Activated CD4-positive, alpha-beta memory T cell treated with anti-CD3 and anti-CD28 coated beads for 36 hours (primary cell): ENCODE measurements at regions not wholly inside any gene's neighbourhood (a gene's known extent, or its start where the extent isn't known, plus 50 kb on each side); places are given as distances from the start of the nearest gene placed in this dataset.

Source experiments
- CTCF ChIA-PET: fragments of 350-600 bp; sonication (Branson Sonifier 250); formaldehyde crosslinking; loops from one replicate; lab custom pipeline; 2021; ENCODE audit warnings: antibody characterized with exemption, inconsistent platforms; lab: Charles Lee
- POLR2A ChIA-PET: fragments of 350-600 bp; sonication (Branson Sonifier 250); formaldehyde crosslinking; loops from one replicate; lab custom pipeline; 2021; ENCODE audit warnings: antibody characterized with exemption; lab: Charles Lee
- DNase-seq: peaks from one replicate; pipeline ENCODE4 v3.0.0-alpha.2; 2020
- H3K27ac Mint-ChIP-seq: one replicate; pipeline ENCODE4 v1.8.0; 2021; ENCODE audit warnings: mixed read lengths
- H3K27me3 Mint-ChIP-seq: one replicate; pipeline ENCODE4 v1.8.0; 2021; ENCODE audit warnings: mixed read lengths
- H3K36me3 Mint-ChIP-seq: one replicate; pipeline ENCODE4 v1.8.0; 2021; ENCODE audit warnings: mixed read lengths
- H3K4me1 Mint-ChIP-seq: one replicate; pipeline ENCODE4 v1.8.0; 2021; ENCODE audit warnings: low read depth, mixed read lengths
- H3K4me3 Mint-ChIP-seq: one replicate; pipeline ENCODE4 v1.8.0; 2021; ENCODE audit warnings: mild to moderate bottlenecking, mixed read lengths
- H3K9me3 Mint-ChIP-seq: one replicate; pipeline ENCODE4 v1.8.0; 2021; ENCODE audit warnings: mixed read lengths
- intact Hi-C: fragments of 100-400 bp; cut with micrococcal nuclease; formaldehyde crosslinking; loops from one replicate; pipeline ENCODE4 v1.15.1; 2023

DNA sequence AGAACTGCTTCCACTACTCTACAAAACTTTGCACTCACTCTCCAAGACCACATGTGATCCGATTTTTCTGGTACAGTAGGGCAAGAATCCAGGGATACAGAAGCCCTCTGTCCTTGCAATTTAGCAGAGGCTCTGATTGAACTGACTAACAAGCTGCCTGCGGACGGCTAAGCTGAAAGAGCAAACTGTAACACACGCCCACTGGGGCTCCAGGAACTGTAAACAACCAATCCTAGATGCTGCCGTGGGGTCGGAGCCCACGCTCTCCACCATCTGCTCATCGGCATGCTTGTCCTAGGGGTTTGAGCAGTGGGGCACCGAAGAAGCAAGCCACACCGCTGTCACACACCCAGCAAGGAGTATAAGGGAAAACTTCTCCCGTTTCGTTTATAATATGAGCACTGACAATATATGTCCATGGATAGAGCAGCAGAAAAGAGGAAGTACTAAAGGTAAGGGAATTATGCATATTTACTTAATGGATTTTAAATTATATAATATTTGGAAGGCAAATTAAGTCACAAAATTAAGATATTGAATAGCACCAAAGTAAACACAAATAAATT is 634.4 kb upstream of the POT1 start:
- POLR2A ChIA-PET: no interaction called here
- H3K4me3 Mint-ChIP-seq: no peak overlapping the region
- H3K9me3 Mint-ChIP-seq: peaks cover 12% of the 10 kb centered on the region
- CTCF ChIA-PET: no interaction called here
- no peaks in the 10 kb centered on the region for H3K27me3 Mint-ChIP-seq
- intact Hi-C loops: no loop called here
- H3K27ac Mint-ChIP-seq: no peak overlapping the region
- no peaks in the 10 kb centered on the region for H3K36me3 Mint-ChIP-seq
- no peaks in the 10 kb centered on the region for H3K4me1 Mint-ChIP-seq
- DNase-seq: no peak

DNA sequence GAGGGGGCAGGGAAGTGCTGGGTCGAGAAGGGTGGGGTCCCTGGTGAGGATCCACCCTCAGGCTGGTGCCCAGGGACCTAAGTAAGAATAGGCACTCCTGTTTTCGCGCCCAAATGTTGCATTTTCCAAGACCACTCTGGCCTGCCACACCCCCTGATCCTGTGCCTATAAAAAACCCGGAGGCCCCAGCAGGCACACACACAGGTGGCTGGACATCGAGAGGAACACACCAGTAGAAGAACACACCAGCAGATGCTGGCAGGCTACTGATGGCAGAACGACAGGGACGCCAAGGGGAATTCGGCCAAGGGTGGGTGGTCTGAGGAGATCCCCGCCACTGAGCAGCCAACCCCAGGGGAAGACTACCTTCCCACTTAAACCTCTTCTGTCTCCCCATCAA is 633.9 kb upstream of the POT1 start:
- H3K4me1 Mint-ChIP-seq: no peaks in the 10 kb centered on the region
- no peak overlapping the region for H3K27ac Mint-ChIP-seq
- DNase-seq: no peak
- intact Hi-C loops: no loop called here
- H3K9me3 Mint-ChIP-seq: peaks cover 9% of the 10 kb centered on the region
- H3K36me3 Mint-ChIP-seq: no peaks in the 10 kb centered on the region
- CTCF ChIA-PET: no interaction called here
- POLR2A ChIA-PET: no interaction called here
- no peak overlapping the region for H3K4me3 Mint-ChIP-seq
- no peaks in the 10 kb centered on the region for H3K27me3 Mint-ChIP-seq

DNA sequence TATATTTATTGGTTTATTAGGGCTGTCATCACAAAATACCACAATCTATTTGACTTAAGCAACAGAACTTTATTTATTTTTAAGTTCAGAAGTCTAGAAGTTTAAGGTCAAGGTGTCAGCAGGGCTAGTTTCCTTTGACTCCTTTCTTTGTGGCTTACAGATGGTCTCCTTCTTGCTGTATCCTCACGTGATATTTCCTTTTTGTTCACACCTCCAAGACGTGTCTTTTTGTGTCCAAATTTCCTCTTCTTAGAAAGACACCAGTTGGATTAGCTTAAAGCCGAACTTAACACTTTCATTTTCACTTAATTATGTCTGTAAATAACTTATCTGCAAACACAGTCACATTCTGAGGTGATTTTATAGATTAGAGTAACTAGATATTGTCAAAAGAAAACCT is 631.4 kb upstream of the POT1 start:
- POLR2A ChIA-PET: no interaction called here
- intact Hi-C loops: no loop called here
- no peak overlapping the region for H3K4me3 Mint-ChIP-seq

DNA sequence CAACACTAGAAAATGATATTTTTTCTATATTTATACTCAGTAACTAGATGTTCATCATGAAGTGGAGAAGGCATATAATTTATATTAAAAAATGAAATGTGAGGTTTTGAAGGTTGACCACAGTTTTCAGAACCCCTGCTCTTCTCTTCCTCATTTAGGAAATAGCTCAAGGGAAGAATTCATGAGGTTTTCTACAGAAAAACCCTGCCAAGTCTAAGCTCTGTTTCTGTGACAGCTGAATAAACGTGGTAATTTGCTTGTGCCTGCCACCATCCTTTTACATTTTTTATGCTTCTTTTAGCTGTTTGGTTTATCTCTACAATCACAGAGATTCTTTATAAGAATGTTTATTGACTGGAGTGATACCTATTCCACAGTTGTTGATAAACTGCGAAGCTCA is 630.3 kb upstream of the POT1 start:
- peaks cover 24% of the 10 kb centered on the region for H3K9me3 Mint-ChIP-seq
- H3K4me1 Mint-ChIP-seq: no peaks in the 10 kb centered on the region
- intact Hi-C loops: no loop called here
- no peak overlapping the region for H3K4me3 Mint-ChIP-seq
- CTCF ChIA-PET: no interaction called here
- POLR2A ChIA-PET: no interaction called here
- no peak overlapping the region for H3K27ac Mint-ChIP-seq
- no peaks in the 10 kb centered on the region for H3K27me3 Mint-ChIP-seq
- H3K36me3 Mint-ChIP-seq: no peaks in the 10 kb centered on the region
- DNase-seq: no peak

More for the DNA sequence above, 631.4 kb upstream of the POT1 start:
- H3K27me3 Mint-ChIP-seq: no peaks in the 10 kb centered on the region
- H3K4me1 Mint-ChIP-seq: no peaks in the 10 kb centered on the region
- H3K9me3 Mint-ChIP-seq: peaks cover 15% of the 10 kb centered on the region
- CTCF ChIA-PET: no interaction called here
- DNase-seq: no peak
- no peaks in the 10 kb centered on the region for H3K36me3 Mint-ChIP-seq
- no peak overlapping the region for H3K27ac Mint-ChIP-seq

DNA sequence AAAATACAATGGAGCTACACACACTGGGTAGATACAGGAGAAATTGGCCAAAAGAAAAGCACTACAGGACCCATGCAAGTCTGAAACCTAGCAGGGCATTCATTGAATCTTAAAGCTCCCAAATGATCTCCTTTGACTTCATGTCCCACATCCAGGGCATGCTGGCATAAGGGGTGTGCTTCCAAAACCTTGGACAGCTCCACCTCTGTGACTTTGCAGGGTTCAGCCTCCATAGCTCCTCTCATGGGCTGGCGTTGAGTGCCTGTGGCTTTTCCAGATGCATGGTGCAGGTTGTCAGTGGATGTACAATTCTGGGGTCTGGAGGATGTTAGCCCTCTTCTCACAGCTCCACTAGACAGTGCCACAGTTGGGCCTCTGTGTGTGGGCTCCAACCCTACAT is 626.3 kb upstream of the POT1 start:
- DNase-seq: no peak
- Mint-ChIP-seq H3K4me1 (no peaks in the 10 kb centered on the region), H3K9me3 (peaks cover 24% of the 10 kb centered on the region), H3K36me3 (no peaks in the 10 kb centered on the region), H3K27ac (no peak overlapping the region), H3K27me3 (no peaks in the 10 kb centered on the region), H3K4me3 (no peak overlapping the region)
- POLR2A ChIA-PET: no interaction called here
- intact Hi-C loops: no loop called here
- CTCF ChIA-PET: no interaction called here

DNA sequence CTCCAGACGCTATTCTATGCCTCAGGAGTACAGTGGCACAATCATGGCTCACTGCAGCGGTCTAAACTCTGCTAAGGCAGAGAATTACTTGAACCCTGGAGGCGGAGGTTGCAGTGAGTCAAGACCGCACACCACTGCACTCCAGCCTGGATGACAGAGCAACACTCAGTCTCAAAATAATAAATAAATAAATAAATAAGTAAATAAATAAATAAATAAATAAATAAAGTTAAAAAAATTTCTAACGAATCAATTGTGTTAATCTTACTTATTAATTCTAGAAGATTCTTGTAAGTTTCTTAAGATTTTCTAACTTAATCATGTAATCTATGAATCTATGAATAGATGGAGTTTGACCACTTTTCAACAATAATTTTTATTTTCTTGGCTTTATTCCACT is 621.4 kb upstream of the POT1 start:
- Mint-ChIP-seq H3K9me3 (peaks cover 13% of the 10 kb centered on the region), H3K27ac (no peak overlapping the region), H3K4me3 (no peak overlapping the region), H3K27me3 (no peaks in the 10 kb centered on the region), H3K4me1 (no peaks in the 10 kb centered on the region), H3K36me3 (no peaks in the 10 kb centered on the region)
- ChIA-PET CTCF (no interaction called here), POLR2A (no interaction called here)
- no peak for DNase-seq
- intact Hi-C loops: no loop called here

DNA sequence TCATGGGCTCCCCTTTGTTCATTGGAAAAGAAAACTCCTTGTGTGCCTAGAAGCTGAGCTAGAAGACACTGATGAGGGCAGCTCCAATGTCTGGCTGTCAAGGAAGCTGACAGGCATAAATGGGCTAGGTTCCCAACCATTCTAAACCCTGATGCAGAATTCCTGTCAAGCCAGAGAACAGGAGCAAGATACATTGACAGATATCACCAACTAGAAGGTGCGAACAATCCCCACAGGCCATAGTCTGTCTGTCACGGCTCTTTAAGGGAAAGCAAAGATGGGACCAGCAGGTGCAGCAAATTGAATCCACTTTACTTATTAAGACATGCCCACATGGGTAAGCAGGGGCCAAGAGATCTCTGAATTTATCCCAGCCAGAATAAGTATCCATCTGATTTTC is 617.9 kb upstream of the POT1 start:
- no peak for DNase-seq
- Mint-ChIP-seq H3K27ac (no peak overlapping the region), H3K9me3 (peaks cover 8% of the 10 kb centered on the region), H3K36me3 (no peaks in the 10 kb centered on the region), H3K4me1 (no peaks in the 10 kb centered on the region), H3K4me3 (no peak overlapping the region), H3K27me3 (no peaks in the 10 kb centered on the region)
- CTCF ChIA-PET: no interaction called here
- intact Hi-C loops: no loop called here
- POLR2A ChIA-PET: no interaction called here

DNA sequence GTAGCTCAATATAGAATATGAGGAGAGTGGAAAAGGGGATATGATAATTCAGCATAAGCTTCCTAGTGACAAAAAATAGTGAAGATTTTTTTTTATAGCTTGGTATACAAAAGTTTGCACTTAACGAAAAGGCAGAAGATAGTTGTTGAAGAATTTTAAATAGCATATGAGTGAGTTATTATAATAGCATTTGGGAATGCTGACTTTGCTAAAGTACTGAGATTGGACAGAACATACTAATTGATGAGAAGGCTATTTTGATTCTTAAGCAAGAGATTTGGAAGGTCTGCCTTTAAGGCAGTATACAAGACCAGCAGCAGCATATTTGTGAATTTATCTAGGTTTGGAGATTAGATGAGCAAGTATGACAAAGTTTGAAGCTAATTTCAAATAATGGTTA is 600.9 kb upstream of the POT1 start:
- CTCF ChIA-PET: no interaction called here
- no peaks in the 10 kb centered on the region for H3K4me1 Mint-ChIP-seq
- H3K9me3 Mint-ChIP-seq: peaks cover 4% of the 10 kb centered on the region
- H3K27me3 Mint-ChIP-seq: no peaks in the 10 kb centered on the region
- POLR2A ChIA-PET: no interaction called here
- H3K4me3 Mint-ChIP-seq: no peak overlapping the region
- no peak for DNase-seq
- H3K27ac Mint-ChIP-seq: no peak overlapping the region
- H3K36me3 Mint-ChIP-seq: no peaks in the 10 kb centered on the region
- intact Hi-C loops: no loop called here

DNA sequence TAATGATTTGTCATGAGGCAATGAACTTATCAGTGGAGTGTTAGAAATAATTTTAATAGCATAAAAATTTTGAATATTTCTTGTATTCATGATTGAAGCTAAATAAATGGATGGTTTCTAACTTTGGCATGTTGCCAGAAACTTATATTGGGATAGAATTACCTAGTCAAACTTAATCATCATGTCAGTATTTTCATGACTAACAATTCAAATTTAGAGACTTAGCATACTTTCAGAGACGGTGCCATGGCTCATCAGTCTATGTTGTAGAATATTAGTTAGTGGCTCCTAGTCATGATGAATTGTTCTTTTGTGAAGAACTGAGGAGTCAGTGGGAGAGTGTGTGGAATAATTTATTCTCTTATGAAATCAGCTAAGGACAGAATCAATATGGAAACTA is 599.6 kb upstream of the POT1 start:
- H3K27ac Mint-ChIP-seq: no peak overlapping the region
- intact Hi-C loops: no loop called here
- POLR2A ChIA-PET: no interaction called here
- H3K4me1 Mint-ChIP-seq: no peaks in the 10 kb centered on the region
- H3K9me3 Mint-ChIP-seq: peaks cover 5% of the 10 kb centered on the region
- CTCF ChIA-PET: no interaction called here
- no peaks in the 10 kb centered on the region for H3K27me3 Mint-ChIP-seq
- H3K4me3 Mint-ChIP-seq: no peak overlapping the region
- H3K36me3 Mint-ChIP-seq: no peaks in the 10 kb centered on the region
- no peak for DNase-seq

DNA sequence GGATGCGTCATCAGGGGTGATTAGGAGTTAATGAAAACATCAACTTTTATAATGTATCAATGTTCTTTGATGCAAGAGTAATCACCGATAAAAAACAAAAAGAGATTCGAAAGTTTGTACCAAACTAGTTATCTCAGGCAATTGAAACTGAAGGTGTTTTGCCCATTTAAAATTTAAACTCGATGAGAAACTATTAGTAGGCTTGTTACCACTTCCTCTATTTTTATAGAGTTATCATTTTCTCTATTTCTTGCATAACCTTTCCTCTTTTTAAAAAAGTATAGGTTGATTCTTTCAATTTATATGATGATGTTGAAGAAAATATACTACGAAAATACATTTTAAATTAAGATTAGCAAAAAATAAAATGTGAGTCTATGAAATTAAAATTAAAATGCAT is 597.3 kb upstream of the POT1 start:
- intact Hi-C loops: no loop called here
- no peaks in the 10 kb centered on the region for H3K36me3 Mint-ChIP-seq
- POLR2A ChIA-PET: no interaction called here
- H3K4me3 Mint-ChIP-seq: no peak overlapping the region
- H3K4me1 Mint-ChIP-seq: no peaks in the 10 kb centered on the region
- no peak overlapping the region for H3K27ac Mint-ChIP-seq
- DNase-seq: no peak
- CTCF ChIA-PET: no interaction called here
- peaks cover 8% of the 10 kb centered on the region for H3K9me3 Mint-ChIP-seq
- H3K27me3 Mint-ChIP-seq: no peaks in the 10 kb centered on the region

DNA sequence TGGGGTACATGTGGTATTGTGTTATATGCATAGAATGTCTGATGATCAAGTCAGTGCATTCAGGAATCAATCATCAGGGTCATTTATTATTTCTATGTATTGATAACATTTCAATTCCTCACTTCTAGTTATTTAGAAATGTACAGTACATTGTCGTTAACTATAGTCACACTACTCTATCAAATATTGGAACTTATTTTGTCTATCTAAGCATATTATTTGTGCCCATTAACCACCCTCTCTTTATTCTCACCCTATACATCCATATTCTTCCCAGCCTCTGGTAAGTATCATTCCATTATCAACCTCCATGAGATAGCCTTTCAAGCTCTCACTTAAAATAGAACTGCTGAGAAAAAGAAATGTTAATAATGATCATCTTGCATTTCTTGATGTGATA is 596.5 kb upstream of the POT1 start:
- DNase-seq: no peak
- intact Hi-C loops: no loop called here
- ChIA-PET POLR2A (no interaction called here), CTCF (no interaction called here)
- Mint-ChIP-seq H3K9me3 (peaks cover 8% of the 10 kb centered on the region), H3K4me1 (no peaks in the 10 kb centered on the region), H3K27ac (no peak overlapping the region), H3K36me3 (no peaks in the 10 kb centered on the region), H3K4me3 (no peak overlapping the region), H3K27me3 (no peaks in the 10 kb centered on the region)

DNA sequence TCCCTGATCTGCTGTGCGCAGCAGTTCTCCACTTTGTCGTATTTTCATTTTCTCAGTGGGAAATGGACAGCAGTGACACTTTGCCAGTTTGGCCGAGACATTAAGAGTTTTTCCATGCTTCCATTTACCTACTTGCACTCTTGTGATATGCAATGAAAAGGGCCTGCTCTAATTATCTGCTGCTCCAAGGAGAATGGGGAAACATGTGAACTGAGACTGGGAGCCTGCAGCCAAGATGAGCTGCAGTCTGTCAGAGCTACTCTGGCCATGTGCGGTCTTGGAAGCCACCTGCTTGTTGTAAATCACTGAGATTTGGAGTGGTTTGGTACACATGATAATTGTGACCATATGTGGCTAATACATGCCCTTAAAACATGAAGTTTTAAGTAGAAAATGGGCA is 586.6 kb upstream of the POT1 start:
- H3K36me3 Mint-ChIP-seq: no peaks in the 10 kb centered on the region
- no peaks in the 10 kb centered on the region for H3K27me3 Mint-ChIP-seq
- ChIA-PET CTCF (no interaction called here), POLR2A (no interaction called here)
- DNase-seq: no peak
- no peaks in the 10 kb centered on the region for H3K4me1 Mint-ChIP-seq
- H3K4me3 Mint-ChIP-seq: no peak overlapping the region
- intact Hi-C loops: no loop called here
- H3K9me3 Mint-ChIP-seq: no peaks in the 10 kb centered on the region
- no peak overlapping the region for H3K27ac Mint-ChIP-seq

DNA sequence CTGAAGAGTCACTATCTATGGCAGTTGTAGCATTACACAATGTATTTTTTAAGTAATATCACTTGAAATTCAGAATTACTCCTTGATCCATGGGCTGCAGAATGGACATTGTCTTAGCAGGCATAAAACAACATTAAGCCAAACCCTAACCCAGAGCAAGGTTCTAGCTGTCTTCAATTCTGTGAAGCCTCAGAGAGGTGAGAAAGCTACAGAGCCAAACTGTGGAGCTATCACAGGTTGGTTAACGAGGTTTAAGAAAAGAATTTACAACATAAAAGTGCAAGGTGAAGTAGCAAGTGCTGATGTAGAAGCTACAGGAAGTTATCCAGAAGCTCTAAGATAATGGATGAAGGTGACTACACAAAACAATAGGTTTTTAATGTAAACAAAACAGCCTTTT is 582.7 kb upstream of the POT1 start:
- Mint-ChIP-seq H3K27me3 (no peaks in the 10 kb centered on the region), H3K27ac (no peak overlapping the region), H3K9me3 (peaks cover 2% of the 10 kb centered on the region), H3K36me3 (no peaks in the 10 kb centered on the region), H3K4me3 (no peak overlapping the region), H3K4me1 (no peaks in the 10 kb centered on the region)
- ChIA-PET CTCF (no interaction called here), POLR2A (no interaction called here)
- no peak for DNase-seq
- intact Hi-C loops: no loop called here

DNA sequence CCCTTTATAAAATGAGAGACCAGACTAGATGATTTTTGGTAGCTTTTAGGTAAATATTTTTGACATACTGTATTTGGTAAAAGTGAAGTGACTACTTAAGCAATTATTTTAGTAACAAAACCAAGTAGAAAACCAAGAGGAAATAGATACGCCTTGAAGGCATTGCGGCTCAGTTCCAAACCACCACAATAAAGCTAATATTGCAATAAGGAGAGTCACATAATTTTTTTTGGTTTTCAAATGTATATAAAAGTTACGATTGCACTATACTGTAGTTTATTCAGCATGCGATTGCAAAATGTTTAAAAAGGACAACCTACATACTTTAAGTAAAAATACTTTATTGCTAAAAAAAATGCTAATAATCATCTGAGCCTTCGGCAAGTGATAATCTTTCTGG is 581.7 kb upstream of the POT1 start:
- Mint-ChIP-seq H3K4me3 (no peak overlapping the region), H3K27me3 (no peaks in the 10 kb centered on the region), H3K36me3 (no peaks in the 10 kb centered on the region), H3K9me3 (peaks cover 2% of the 10 kb centered on the region), H3K4me1 (no peaks in the 10 kb centered on the region), H3K27ac (no peak overlapping the region)
- ChIA-PET POLR2A (no interaction called here), CTCF (no interaction called here)
- DNase-seq: no peak
- intact Hi-C loops: no loop called here
